NCI-H1436 (cell line): ENCODE measurements at regions not wholly inside any gene's neighbourhood (a gene's known extent, or its start where the extent isn't known, plus 50 kb on each side); places are given as distances from the start of the nearest gene placed in this dataset.

Source experiments
- DNase-seq: peaks from one replicate; lab custom pipeline; 2025; lab: John Stamatoyannopoulos, UW

GRCh38 chr13:104854698-104855097, 1680.8 kb downstream of the EFNB2 start:
- no peak for DNase-seq

GRCh38 chr13:104854007-104854406, 1681.5 kb downstream of the EFNB2 start:
- DNase-seq, result no peak

GRCh38 chr13:104847922-104848321, 1687.5 kb downstream of the EFNB2 start:
- no peak for DNase-seq

DNA sequence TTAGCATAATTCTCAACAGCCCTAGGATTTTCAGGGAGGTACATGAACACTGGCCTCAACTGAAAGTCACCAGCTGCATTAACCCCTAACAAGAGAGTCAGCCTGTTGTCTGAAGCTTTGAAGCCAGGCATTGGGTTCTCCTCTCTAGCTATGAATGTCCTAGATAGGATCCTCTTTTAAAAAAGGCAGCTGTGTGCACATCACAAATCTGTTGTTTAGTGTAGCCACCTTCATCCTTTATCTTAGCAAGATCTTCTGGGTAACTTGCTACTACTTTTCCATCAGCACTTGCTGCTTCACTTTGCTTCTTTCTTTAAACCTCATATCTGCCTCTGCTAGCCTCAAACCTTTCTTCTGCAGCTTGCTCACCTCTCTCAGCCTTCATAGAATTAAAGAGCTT, 1692.1 kb downstream of the EFNB2 start:
- DNase-seq, result no peak

DNA sequence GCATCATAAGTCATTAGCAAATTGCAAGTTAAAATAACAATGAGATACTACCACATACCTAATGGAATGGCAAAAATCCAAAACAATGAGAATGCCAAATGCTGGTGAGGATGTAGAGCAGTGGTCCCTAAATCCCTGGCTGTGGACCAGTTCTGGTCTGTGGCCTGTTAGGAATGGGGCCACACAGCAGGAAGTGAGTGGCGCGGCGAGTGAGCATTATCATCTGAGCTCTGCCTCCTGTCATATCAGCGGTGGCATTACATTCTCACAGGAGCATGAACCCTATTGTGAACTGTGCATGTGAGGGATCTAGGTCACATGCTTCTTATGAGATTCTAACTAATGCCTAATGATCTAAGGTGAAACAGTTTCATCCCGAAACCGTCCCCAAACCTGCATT, 1694.4 kb downstream of the EFNB2 start:
- no peak for DNase-seq

- no peak for DNase-seq
These were observed 1697.7 kb downstream of the EFNB2 start for GRCh38 chr13:104837756-104838155.

DNA sequence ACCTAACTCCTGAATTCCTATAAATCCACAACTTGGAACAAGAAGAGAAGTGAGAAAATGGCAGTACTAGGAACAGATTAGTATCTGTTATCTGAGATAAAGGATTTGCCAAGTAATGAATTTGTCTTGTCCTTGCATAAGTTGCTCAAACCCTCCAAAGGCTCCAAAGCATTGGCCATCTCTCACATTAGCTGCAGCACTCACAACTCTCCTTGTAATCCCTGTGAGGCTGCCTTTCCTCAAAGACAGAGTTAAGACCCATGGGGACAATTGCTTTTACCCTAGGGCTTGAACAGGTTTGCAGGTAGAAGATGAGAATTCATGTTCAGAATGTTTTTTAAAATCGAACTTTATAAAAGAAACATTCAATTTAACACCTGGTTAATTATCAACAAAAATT, 1702.2 kb downstream of the EFNB2 start:
- no peak for DNase-seq

DNA sequence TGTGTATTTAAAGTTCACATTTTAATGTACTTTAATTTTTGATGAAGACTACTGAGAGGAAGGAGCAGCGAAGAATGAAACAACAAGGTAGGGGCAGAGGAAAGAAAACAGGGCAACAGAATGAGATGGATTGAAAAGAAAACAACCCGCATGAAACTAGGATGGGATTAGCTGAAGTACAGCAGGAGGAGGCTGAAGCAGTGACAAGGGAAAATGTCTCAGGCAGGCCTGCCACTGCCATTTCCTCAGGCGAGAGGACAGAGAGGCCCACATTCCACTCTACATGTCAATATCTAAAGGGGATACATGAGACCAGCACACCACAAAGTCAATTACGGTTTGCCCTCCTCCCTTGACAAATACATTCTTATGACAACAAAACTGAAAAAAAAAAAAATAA, 1703.2 kb downstream of the EFNB2 start:
- no peak for DNase-seq

DNA sequence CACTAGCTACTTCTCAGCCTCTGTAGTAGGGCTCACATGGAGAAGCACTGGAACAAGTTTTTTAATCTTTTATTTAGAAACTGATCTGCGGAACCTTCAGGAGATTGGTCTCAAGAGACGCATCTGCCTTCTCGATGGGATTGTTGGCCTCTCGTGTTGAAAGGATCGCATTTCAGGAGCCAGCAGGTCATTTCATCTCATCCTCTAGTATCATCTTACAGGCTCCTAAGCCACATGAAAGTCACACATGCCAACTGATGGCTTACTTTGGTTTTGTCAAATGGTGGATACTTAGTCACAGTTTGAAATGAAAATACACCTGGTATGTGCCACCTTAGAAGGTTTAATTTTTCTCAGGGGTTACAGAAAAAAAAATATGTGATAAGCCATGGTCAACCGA, 1703.6 kb downstream of the EFNB2 start:
- DNase-seq, result no peak

DNA sequence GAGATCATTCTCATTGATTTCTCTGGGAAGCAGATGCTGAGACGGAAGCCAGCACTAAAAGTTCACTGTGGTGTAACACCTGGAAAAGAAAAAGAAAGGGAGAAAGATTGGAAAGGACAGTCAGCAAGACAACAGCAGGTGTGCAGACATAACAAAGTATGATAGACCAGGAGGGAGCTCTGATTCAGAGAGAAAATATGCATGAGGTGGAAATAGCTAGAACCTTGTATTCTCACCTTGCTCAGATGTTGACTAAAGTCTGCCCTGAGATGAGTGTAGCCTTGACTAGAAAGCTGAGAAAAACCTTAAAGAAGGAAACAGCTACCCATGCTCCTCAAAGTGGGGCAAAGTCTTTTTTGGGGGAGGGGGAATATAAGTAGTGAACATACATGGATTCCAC, 1711.8 kb downstream of the EFNB2 start:
- no peak for DNase-seq

DNA sequence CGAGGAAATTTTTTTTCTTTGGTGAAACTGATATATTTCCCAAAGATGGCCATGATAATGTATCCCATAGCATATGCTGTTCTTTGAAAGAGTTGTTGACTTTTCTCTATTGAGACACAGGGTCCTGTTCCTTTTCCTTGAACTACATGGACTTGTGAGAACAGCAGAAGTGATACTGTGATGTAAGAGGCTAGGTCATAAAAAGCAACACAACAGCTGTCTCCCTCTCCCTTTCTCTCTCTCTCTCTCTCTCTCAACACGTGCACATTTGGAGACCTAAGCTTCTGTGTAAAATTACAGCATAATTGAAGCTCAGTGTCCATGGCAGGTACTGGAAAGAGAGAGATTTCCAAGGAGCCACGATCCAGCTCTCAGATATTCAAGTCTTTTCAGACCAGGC, 1712.4 kb downstream of the EFNB2 start:
- DNase-seq, result no peak

GRCh38 chr13:104817271-104817670, 1718.2 kb downstream of the EFNB2 start:
- no peak for DNase-seq

- no peak for DNase-seq
These were observed 1718.7 kb downstream of the EFNB2 start for GRCh38 chr13:104816726-104817125.

DNA sequence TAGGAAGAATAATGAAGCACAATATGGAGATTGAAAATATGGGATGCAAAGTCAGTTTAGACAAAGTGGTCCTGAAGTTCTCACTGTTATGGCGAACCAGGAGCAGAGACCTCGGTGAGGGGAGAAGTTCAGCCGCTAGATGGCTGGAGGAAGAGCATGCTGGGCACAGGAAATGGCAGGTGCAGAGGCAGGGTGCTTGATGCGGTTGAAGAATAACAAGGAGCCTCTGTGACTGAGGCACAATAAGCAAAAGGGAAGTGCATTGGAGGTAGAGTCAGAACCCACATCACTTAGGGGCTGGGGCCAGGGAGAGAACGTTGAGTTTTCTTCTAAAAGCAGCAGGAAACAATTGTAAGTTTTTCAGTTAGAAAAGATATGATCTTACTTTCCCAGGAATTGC, 1725.2 kb downstream of the EFNB2 start:
- DNase-seq, result no peak

DNA sequence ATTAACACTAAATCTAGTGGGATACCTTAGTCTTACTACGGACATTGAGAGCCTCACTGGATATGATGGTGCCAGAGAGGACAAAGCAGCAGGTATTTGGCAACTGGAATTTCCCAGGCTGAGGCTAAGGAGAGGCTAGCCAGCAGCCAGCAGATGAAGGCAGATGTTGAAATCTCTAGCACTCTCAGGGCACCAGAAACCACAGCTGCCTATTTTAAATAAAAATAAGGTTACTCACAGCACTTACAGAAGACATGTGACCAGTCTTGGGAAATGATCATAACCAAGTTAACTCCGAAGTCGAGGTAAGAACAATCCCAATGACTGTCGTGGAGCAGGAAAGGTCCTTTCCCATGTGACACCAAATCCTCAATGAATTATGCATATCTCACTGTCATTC, 1726.0 kb downstream of the EFNB2 start:
- no peak for DNase-seq

DNA sequence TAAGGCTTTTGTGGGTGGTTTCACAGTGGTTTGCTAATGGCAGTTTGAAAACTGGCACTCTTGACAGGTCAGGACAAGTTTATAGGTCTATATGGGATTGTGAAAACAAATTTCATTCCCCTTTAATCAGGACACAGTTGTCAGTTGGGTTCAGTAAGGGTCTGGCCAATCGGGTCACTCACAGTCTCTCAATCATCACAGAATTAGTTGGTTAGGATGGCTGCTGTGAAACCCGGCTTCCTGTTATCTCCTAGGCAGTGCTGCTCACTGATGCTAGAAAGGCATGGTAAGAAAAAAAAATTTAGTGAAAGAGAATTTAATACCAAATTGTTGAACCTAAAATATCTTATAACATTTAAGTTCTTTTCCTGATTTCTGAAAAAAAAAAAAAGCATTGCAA, 1730.1 kb downstream of the EFNB2 start:
- no peak for DNase-seq

- no peak for DNase-seq
These were observed 1732.9 kb upstream of the SLC10A2 start for GRCh38 chr13:104799152-104799551.

- no peak for DNase-seq
These were observed 1732.3 kb upstream of the SLC10A2 start for GRCh38 chr13:104798486-104798885.

DNA sequence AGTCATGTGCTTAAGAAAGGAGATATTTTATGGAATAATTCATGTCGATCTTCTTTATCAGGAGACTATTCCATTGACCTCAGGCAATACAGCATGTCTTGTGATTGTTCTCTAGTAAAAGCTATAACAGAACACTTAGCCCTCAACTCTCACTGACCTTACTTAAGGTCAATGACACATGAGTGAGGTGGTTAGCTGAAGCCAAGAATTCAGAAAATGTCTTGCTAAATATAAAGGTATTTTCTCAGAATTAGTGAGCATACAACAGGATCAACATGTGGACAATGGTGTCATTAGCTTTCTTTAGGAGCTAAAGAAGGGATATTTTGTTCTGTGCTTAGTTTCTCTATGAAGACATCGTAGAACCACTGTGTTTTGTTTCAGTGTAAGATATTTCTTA, 1730.4 kb upstream of the SLC10A2 start:
- DNase-seq, result no peak

DNA sequence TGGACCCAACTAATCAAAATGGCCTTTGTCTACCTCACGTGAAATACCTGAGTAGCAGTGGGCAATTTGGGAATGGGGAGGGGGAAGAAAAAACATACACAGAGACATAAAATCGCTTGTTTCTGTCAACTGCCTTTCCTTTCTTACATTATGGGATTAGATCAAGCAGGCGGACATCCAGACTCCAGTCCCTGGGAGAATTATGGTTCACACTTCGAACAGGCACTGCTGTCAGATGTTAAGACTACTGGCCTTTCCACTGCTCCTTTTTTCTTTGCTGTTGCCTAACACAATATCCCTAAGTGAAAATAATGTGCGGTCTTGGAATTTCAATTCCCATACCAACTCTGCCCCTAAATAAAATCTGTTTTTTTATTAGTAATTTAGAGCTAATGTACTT, 1719.7 kb upstream of the SLC10A2 start:
- DNase-seq, result no peak

DNA sequence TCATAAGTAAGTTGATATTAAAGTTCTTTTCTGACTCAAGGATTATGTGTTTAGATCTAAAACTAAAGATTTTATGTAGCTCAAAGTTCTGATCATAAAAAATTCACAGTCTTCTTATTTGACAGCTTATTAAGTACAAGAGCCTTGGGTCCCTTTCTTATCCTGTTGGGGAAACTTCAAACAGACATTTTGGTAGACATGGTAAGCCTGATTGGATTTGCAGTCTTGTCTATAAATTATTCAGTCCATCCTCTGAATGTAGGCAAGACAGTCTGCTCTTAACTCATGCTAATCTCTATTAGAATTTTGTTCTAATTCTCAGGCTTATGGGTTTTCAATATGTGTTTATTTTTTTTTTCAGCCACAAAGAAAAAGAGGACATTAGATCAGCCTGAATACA, 1718.7 kb upstream of the SLC10A2 start:
- no peak for DNase-seq

DNA sequence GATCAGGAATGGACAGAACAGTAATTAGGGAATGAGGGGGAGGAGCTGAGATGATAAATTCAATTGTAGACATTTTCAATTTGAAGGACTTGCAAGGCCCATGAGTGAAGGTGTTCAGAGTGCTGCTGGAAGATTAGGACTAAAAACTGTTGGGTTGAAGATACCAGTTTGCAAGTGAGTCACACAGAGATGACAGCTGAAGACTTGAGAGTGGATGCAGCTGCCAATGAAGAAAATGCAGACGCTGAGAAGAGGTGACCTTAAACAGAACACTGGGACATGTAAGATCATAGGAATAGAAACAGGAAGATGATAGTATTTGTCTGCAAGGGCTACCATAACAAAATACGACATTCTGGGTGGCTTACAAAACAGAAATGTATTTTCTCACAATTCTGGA, 1716.5 kb upstream of the SLC10A2 start:
- no peak for DNase-seq

DNA sequence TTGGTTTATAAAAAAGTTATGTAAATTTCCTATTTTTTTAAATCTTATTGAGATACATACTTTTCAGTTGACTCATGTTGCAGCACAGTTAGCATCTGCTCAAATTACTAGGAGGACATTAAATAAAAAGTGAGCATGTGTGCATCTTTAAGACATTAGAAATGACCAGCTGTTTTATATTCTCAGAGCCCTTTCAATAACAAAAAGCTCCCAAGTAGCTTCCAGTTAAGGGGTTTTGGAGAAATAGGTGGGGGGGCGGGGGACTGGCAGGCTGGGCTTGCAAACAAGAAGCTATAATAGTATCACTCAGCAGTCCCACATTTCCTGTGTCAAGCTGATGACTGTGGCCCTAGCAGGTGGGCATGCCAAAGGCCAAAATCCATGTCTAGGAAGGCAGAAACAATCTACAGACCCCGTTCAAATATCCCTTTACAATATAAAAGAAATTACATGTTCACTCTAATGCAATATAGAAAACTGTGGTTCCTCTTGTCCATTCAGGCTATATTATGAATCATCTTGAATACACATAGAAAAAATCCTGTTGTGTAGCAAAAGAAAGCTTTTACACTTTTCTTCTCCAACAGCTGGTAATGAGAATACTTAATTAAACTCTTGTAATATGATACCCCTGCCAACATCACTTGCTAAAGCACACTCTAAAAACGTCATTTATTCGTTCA, 1713.2 kb upstream of the SLC10A2 start:
- peak; percentile 45 for DNase-seq

DNA sequence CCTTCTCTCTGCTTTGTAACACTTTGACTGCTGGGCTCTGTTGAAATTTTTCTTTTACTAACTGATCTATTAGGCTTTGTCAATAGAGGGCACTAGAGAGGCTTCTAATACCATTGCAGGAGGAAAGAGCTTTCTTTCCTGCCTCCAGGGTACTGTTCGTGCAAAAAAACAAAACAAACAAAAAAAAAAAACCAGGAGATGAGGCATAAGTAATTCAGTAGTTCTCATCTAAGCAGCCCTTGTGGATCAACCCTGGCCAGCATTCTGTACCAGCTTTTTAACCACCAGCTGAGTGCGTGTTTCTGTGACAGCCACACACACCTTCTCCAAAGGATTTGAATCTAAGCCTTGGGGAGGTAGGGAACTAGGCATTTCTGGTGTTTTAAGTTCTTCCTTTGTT, 1707.6 kb upstream of the SLC10A2 start:
- peak; percentile 50 for DNase-seq

- no peak for DNase-seq
These were observed 1703.3 kb upstream of the SLC10A2 start for GRCh38 chr13:104769545-104769944.
